Pancreas (tissue), 10 donors: ENCODE measurements at regions not wholly inside any gene's neighbourhood (a gene's known extent, or its start where the extent isn't known, plus 50 kb on each side); places are given as distances from the start of the nearest gene placed in this dataset.

ENCODE experiments used
- ATAC-seq, 4 donors: fragments of 200-7000 bp; cut with Tn5 transposase; one replicate each; pipeline versions ENCODE4 v1.8.0 to v1.9.1; 2020; ENCODE audit warnings: mild to moderate bottlenecking in 4 of 4, moderate library complexity in 4 of 4
- DNase-seq, 6 donors: peaks; one replicate each; pipeline ENCODE4 v3.0.0-alpha.2; 2020
- FAIRE-seq: peaks from 2 replicates; lab custom pipeline; 2012; peaks lifted over from hg19 to GRCh38; lab: Jason Lieb, UNC
- H3K27ac ChIP-seq, 4 donors: fragments of 200-600 bp; sonication (generic); 1 replicate in 3 of 4; 2 replicates in 1 of 4; pipeline versions ENCODE4 v1.5.0 to v1.8.0; 2020
- H3K27me3 ChIP-seq, 4 donors: fragments of 200-600 bp; one replicate each; pipeline ENCODE4 v1.8.0; 2021
- H3K36me3 ChIP-seq, 3 donors: fragments of 200-600 bp; sonication (generic) in 1 of 3; one replicate each; pipeline versions ENCODE4 v1.5.0 to v1.8.0; 2020 to 2021
- H3K4me1 ChIP-seq, 3 donors: fragments of 200-600 bp; one replicate each; pipeline ENCODE4 v1.8.0; 2021
- H3K4me3 ChIP-seq, 4 donors: fragments of 200-600 bp; sonication (generic) in 2 of 4; one replicate each; pipeline versions ENCODE4 v1.5.0 to v1.8.0; 2020 to 2021
- H3K9me3 ChIP-seq, 4 donors: fragments of 200-600 bp; one replicate each; pipeline ENCODE4 v1.8.0; 2021
- CTCF ChIP-seq, 4 donors: fragments of 200-600 bp; sonication (generic) in 3 of 4; IDR thresholded peaks; one replicate each; pipeline versions ENCODE4 v1.5.0 to v1.8.0; 2021; ENCODE audit warnings: antibody characterized with exemption in 4 of 4
- WGBS, 2 donors: extraction: QIAGEN DNeasy Blood & Tissue Kit; methylation state at CpG; one replicate each; pipeline ENCODE4 v1.1.7; 2013; 5-methylcytosine and 5-hydroxymethylcytosine counted together
- intact Hi-C, 3 donors: fragments of 100-400 bp; cut with DNase I; formaldehyde crosslinking; loops; one replicate each; pipeline versions ENCODE4 v1.11.1 to v1.14.2; 2022
- donor health status: healthy with polysubstance abuse.
- donor health status: DM: no; HTN: no; CAD: no; lungs with moderate emphysema.
- donor health status: DM: no; HTN: no; CAD: no.
- donor health status: control.
- donor health status: control.
- donor health status: Bipolar disorder and iron deficiency.
- donor health status: DM: yes; HTN: yes; CAD: no.
- donor health status: DM: no; HTN: no; CAD: no.
- donor health status: DM: no; HTN: no; CAD: no.
- donor health status: DM: yes; HTN: yes; CAD: no.

- H3K27ac ChIP-seq = no peak overlapping the region
- no peak for TF ChIP-seq CTCF (IDR thresholded peaks at IDR 0.05)
- ATAC-seq = no peak
- H3K9me3 ChIP-seq = no peaks in the 10 kb centered on the region
- 59 to 64% methylated on average over 4 of the region's 4 CpGs for WGBS, 2 donors
- no peaks in the 10 kb centered on the region for H3K27me3 ChIP-seq
- no peaks in the 10 kb centered on the region for H3K4me1 ChIP-seq
- DNase-seq = no peak
- intact Hi-C loops = no loop called here
- H3K36me3 ChIP-seq = no peaks in the 10 kb centered on the region
- no peak overlapping the region for H3K4me3 ChIP-seq
- FAIRE-seq = no peak
Measured at GRCh38 chr4:54560513-54560912, 97.2 kb upstream of the KIT start.

GRCh38 chr4:54561940-54562339 is 95.8 kb upstream of the KIT start:
- intact Hi-C loops = no loop called here
- no peak overlapping the region for H3K27ac ChIP-seq
- no peaks in the 10 kb centered on the region for H3K36me3 ChIP-seq
- H3K4me3 ChIP-seq = no peak overlapping the region
- no peak for TF ChIP-seq CTCF (IDR thresholded peaks at IDR 0.05)
- no peaks in the 10 kb centered on the region for H3K9me3 ChIP-seq
- DNase-seq = no peak
- no peak for ATAC-seq
- H3K4me1 ChIP-seq = no peaks in the 10 kb centered on the region
- 54 to 60% methylated on average over 5 of the region's 5 CpGs for WGBS, 2 donors
- no peak for FAIRE-seq
- H3K27me3 ChIP-seq = no peaks in the 10 kb centered on the region

- no peak for ATAC-seq
- intact Hi-C loops = no loop called here
- no peaks in the 10 kb centered on the region for H3K27me3 ChIP-seq
- H3K36me3 ChIP-seq = no peaks in the 10 kb centered on the region
- no peak overlapping the region for H3K4me3 ChIP-seq
- no peak overlapping the region for H3K27ac ChIP-seq
- no peak for FAIRE-seq
- no peak for TF ChIP-seq CTCF (IDR thresholded peaks at IDR 0.05)
- 57 to 60% methylated on average over 5 of the region's 5 CpGs for WGBS, 2 donors
- H3K4me1 ChIP-seq = no peaks in the 10 kb centered on the region
- no peaks in the 10 kb centered on the region for H3K9me3 ChIP-seq
- no peak for DNase-seq
Measured at GRCh38 chr4:54566608-54567007, 91.1 kb upstream of the KIT start.

GRCh38 chr4:54567327-54567726 is 90.4 kb upstream of the KIT start:
- WGBS, 2 donors = 72 to 75% methylated on average over 2 of the region's 2 CpGs
- no peaks in the 10 kb centered on the region for H3K36me3 ChIP-seq
- no peak for ATAC-seq

GRCh38 chr4:54568184-54568583 is 89.6 kb upstream of the KIT start:
- Histone ChIP-seq H3K27ac (no peak overlapping the region), H3K27me3 (no peaks in the 10 kb centered on the region), H3K4me3 (no peak overlapping the region), H3K36me3 (no peaks in the 10 kb centered on the region), H3K4me1 (no peaks in the 10 kb centered on the region), H3K9me3 (no peaks in the 10 kb centered on the region)
- ATAC-seq = peak in 2 of 4 donors; percentile 37 to 54
- DNase-seq = no peak
- FAIRE-seq = no peak
- intact Hi-C loops = no loop called here
- 25 to 31% methylated on average over 3 of the region's 3 CpGs for WGBS, 2 donors
- TF ChIP-seq CTCF (IDR thresholded peaks at IDR 0.05) = no peak

More at GRCh38 chr4:54567327-54567726, 90.4 kb upstream of the KIT start:
- Histone ChIP-seq H3K9me3 (no peaks in the 10 kb centered on the region), H3K27ac (no peak overlapping the region), H3K4me1 (no peaks in the 10 kb centered on the region), H3K4me3 (no peak overlapping the region), H3K27me3 (no peaks in the 10 kb centered on the region)
- FAIRE-seq (no peak), DNase-seq (no peak)
- intact Hi-C loops = no loop called here
- TF ChIP-seq CTCF (IDR thresholded peaks at IDR 0.05) = no peak
